Panc1 (cell line): ENCODE measurements at regions not wholly inside any gene's neighbourhood (a gene's known extent, or its start where the extent isn't known, plus 50 kb on each side); places are given as distances from the start of the nearest gene placed in this dataset.

Experiments
- ATAC-seq: fragments of 200-7000 bp; cut with Tn5 transposase; 2 replicates; pipeline ENCODE4 v1.9.1; 2020; ENCODE audit warnings: mild to moderate bottlenecking, moderate library complexity
- BruUV-seq: library from RNA; stranded (reverse); fragments of 400-500 nt; replicated peaks from 2 replicates; lab custom pipeline; 2021; lab: Mats Ljungman, UMichigan
- CTCF ChIA-PET: fragments of 300-600 bp; sonication (Branson Sonifier 250); formaldehyde crosslinking; loops from one replicate; lab custom pipeline; 2022; ENCODE audit warnings: antibody characterized with exemption; lab: Charles Lee
- POLR2A ChIA-PET: fragments of 300-600 bp; sonication (Branson Sonifier 250); formaldehyde crosslinking; loops from one replicate; lab custom pipeline; 2022; ENCODE audit warnings: antibody characterized with exemption; lab: Charles Lee
- DNase-seq: peaks from one replicate; pipeline ENCODE4 v3.0.0-alpha.2; 2010; ENCODE audit warnings: low read depth, low spot score
- H3K27ac ChIP-seq: 2 replicates; pipeline ENCODE4 v1.5.1; 2011; ENCODE audit warnings: mild to moderate bottlenecking, low read length, inconsistent platforms
- H3K27me3 ChIP-seq: fragments of 200-500 bp; sonication (Bioruptor generic); 2 replicates; pipeline ENCODE4 v1.6.0; 2014; ENCODE audit warnings: low read length, inconsistent platforms; ENCODE audit not compliant: control insufficient read depth, insufficient read depth
- H3K36me3 ChIP-seq: fragments of 200-500 bp; sonication (Bioruptor generic); 2 replicates; pipeline ENCODE4 v1.5.1; 2014; ENCODE audit warnings: inconsistent platforms, mild to moderate bottlenecking, low read length, moderate library complexity; ENCODE audit not compliant: control insufficient read depth, insufficient read depth
- H3K4me1 ChIP-seq: 2 replicates; pipeline ENCODE4 v1.5.1; 2011; ENCODE audit warnings: inconsistent platforms, mild to moderate bottlenecking, low read length, moderate library complexity; ENCODE audit not compliant: control insufficient read depth, insufficient read depth
- H3K4me3 ChIP-seq, 2 experiments: 2 replicates each; pipeline ENCODE4 v1.5.1; 2011 to 2012; ENCODE audit warnings: low read depth in 2 of 2, low read length in 2 of 2, mild to moderate bottlenecking in 2 of 2, inconsistent platforms in 1 of 2, moderate library complexity in 1 of 2
- H3K9me3 ChIP-seq: fragments of 200-500 bp; sonication (Bioruptor generic); 2 replicates; pipeline ENCODE4 v1.5.1; 2014; ENCODE audit warnings: low read depth, mild to moderate bottlenecking, inconsistent platforms, low read length, moderate library complexity; ENCODE audit not compliant: control insufficient read depth, insufficient read depth
- CTCF ChIP-seq: fragments of 450-650 bp; IDR thresholded peaks from 2 replicates; pipeline ENCODE4 v1.5.1; 2017; ENCODE audit warnings: mild to moderate bottlenecking
- POLR2AphosphoS5 ChIP-seq: IDR thresholded peaks from 2 replicates; pipeline ENCODE4 v1.6.1; 2012; ENCODE audit warnings: mild to moderate bottlenecking, low read depth, low read length, moderate library complexity
- REST ChIP-seq, 2 experiments: IDR thresholded peaks; 2 replicates each; pipeline ENCODE4 v1.6.1; 2011 to 2012; ENCODE audit warnings: low read depth in 2 of 2, control low read depth in 1 of 2, low read length in 1 of 2, mild to moderate bottlenecking in 1 of 2, moderate library complexity in 1 of 2; ENCODE audit not compliant: insufficient read depth in 1 of 2
- SIN3A ChIP-seq: IDR thresholded peaks from 2 replicates; pipeline ENCODE4 v1.6.1; 2012; ENCODE audit warnings: low read depth, mild to moderate bottlenecking, low read length, moderate library complexity, borderline replicate concordance; ENCODE audit not compliant: insufficient read depth
- TCF7L2 ChIP-seq: IDR thresholded peaks from 2 replicates; pipeline ENCODE4 v1.6.1; 2011; ENCODE audit warnings: mild to moderate bottlenecking, low read depth, low read length, inconsistent platforms
- in situ Hi-C: cut with HindIII; loops from 2 replicates; pipeline ENCODE4 v1.10.0; 2016; ENCODE audit warnings: low sequenced_read_pairs, low pct_unique_long_range_greater_than_20kb
- intact Hi-C: fragments of 100-400 bp; cut with micrococcal nuclease; formaldehyde crosslinking; loops from one replicate; pipeline ENCODE4 v1.10.0; 2022; ENCODE audit not compliant: unreplicated experiment

- in situ Hi-C loops, result no loop called here
- Histone ChIP-seq H3K4me3 (no peak overlapping the region), H3K9me3 (no peaks in the 10 kb centered on the region), H3K4me1 (no peaks in the 10 kb centered on the region), H3K27me3 (no peaks in the 10 kb centered on the region; the same call in none of the 2 replicates), H3K27ac (no peak overlapping the region), H3K36me3 (no peaks in the 10 kb centered on the region)
- no peak for TF ChIP-seq REST (IDR thresholded peaks at IDR 0.05; ENCODE audit: insufficient read depth in 1 of 2, low read depth in 2 of 2, low read length in 1 of 2)
- TF ChIP-seq POLR2AphosphoS5, result no peak
- no peak for TF ChIP-seq TCF7L2
- no peak for TF ChIP-seq CTCF
- no peak for TF ChIP-seq SIN3A
- POLR2A ChIA-PET, result no interaction called here
- no TSS peak for BruUV-seq
- intact Hi-C loops, result no loop called here
- DNase-seq, result no peak
- no peak for ATAC-seq
- CTCF ChIA-PET, result no interaction called here
These were observed 186.2 kb upstream of the CTAGE1 start for GRCh38 chr18:22603902-22604301.

GRCh38 chr18:22604390-22604985, 186.8 kb upstream of the CTAGE1 start:
- TF ChIP-seq REST (IDR thresholded peaks at IDR 0.05; ENCODE audit: insufficient read depth in 1 of 2, low read depth in 2 of 2, low read length in 1 of 2), result no peak
- Histone ChIP-seq H3K4me1 (no peaks in the 10 kb centered on the region), H3K27me3 (no peaks in the 10 kb centered on the region; the same call in none of the 2 replicates), H3K9me3 (no peaks in the 10 kb centered on the region), H3K27ac (no peak overlapping the region), H3K4me3 (no peak overlapping the region), H3K36me3 (no peaks in the 10 kb centered on the region)
- in situ Hi-C loops, result no loop called here
- ATAC-seq (no peak), DNase-seq (no peak)
- BruUV-seq, result no TSS peak
- ChIA-PET CTCF (no interaction called here), POLR2A (no interaction called here)
- intact Hi-C loops, result no loop called here
